ENCODE measurements at regions not wholly inside any gene's neighbourhood (a gene's known extent, or its start where the extent isn't known, plus 50 kb on each side); places are given as distances from the start of the nearest gene placed in this dataset.
A peak's percentile ranks its signal among the peaks of the same experiment; 100 is the strongest.

DNA sequence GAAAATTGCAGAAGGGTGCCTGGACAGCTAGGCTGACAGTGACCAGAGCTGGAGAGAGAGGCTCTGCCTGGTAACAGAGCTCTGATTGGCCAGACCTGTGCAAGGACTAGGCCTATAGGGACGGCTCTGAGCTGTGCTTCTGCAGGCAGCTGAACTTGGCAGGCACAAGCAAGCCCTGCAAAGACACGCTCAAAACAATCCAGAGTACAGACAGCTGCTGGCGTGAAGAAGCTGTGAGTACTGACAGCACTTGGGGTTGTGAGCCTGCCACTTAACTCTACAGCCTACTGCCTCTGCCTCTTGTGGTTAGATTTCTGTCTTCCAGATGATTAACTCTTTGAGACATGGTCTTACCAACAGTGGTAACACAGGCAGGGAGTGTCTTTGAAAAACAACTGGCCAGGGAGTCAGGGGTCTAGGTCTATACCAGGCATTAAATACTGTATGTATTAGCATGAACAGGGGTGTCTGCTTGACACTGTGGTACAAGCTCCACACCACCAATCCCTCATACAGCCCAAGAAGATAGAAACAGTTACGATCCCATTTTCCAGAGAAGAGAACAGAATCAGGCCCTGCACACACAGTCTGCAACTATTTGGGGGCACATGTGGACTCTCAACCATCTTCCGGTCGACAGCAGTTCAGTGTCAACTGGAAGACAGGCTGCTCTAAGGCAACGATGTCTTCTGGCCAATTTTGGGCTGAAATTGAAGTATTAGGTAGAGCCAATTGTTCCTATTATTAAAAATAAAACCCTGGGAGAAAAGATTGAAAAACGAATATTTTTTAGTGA lies 568.4 kb downstream of the TNS1 start:
- DNase-seq, result peak; percentile 47 to 66

- no peak for DNase-seq
These were observed 569.3 kb downstream of the TNS1 start for GRCh38 chr2:217433522-217433921.

DNA sequence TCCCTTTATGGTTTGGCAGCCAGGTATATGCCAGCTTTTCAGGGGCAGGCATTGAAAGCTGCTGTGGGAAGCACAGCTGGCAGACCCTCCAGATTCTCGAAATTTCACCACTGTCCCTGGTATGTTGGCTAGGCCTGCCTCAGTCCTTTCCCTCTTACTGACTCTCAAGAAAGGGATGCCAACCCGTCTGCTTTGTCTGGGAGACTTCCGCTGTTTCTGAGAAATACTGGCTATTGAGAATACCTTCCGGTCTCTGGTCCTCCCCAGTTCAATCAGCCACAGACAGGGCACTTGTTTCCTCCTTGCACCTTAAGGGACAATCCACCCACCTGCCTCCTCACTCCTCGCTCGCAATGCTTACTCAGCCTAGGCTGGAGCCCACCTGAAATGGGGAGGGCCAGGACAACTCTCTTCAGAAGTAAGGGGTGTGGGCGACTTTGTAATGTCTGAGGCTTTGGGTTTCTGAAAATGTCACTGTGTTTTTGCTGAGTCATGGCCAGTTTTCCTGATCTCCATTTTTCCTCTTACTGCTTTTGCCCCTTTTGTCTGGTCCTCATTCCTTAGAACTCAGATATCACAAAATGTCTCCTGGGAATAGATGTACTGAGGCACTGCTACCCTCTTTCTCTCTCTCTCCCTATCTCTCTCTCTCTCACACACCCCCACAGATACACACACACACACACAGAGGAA lies 571.1 kb downstream of the TNS1 start:
- no peak for DNase-seq

- DNase-seq, result no peak
These were observed 571.2 kb upstream of the TNP1 start for GRCh38 chr2:217430916-217431576.

GRCh38 chr2:217429981-217430500 lies 570.2 kb upstream of the TNP1 start:
- DNase-seq, result no peak

- no peak for DNase-seq
These were observed 562.0 kb upstream of the TNP1 start for GRCh38 chr2:217421834-217422233.

DNA sequence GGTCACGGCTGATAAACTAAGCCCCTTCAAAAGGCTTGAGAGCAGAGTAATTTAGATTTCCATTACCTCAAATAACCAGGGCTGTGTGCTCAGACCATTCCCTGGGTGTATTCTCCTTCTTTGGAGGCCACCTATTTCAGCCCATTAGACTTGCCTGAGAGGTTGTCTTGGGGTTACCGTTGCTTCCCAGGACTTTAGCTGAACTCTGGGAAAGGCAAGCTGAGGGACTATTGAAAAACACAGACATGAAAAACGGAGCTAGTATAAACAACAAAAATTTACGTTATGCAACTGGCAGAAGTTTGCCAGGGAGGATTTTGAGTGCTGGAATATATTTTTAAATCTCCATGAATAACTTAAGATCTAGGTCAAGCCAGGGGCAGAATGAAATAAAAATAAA lies 561.0 kb upstream of the TNP1 start:
- DNase-seq, result no peak

DNA sequence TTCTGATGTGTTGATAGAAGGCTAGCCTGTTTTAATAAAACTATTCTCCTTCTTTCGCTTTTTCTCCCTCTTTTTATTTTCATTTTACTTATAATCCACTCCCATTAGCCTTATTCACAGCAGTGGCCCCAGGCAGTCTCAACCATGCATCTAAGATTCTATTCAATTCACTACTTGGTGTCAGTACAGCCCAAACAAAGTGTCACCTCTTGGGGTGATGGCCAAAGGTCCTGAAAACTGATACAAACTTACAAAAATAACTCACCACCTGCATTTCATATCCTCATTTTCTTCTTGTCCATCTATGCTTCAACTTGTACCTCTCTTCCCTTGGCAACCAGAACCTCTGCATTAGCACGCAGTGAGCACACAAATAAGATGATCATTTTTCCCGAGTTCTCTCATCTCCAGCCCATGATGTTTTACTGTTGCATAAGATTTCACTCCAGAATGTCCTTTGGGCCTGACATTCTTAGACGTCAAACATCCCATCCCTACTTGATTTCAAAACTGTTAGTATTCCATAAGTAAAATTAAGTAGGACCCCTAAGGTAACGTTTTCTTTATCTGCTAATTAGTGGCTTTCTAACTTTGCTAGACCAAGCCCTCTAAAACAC lies 559.3 kb upstream of the TNP1 start:
- DNase-seq, result no peak

DNA sequence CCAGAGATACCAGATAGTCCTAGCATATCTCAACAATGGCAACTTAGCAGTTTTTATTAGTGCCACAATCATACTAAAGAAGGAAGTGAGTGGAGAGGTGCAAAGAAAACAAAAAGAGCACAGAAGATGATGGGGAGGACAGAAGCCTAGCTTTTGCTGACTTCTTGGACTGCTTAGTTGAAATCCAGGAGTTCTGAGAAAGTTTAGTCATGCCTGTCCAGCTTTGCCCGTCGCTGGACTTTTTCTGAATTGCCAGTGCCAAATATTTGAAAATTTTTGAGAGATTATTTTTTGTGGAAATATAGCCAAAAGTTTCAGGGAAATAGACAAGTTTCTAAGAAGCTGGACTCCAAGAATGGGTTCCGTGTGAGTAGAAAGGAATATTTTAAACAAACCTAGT lies 558.7 kb upstream of the TNP1 start:
- DNase-seq, result no peak

- no peak for DNase-seq
These were observed 558.2 kb upstream of the TNP1 start for GRCh38 chr2:217418090-217418489.

DNA sequence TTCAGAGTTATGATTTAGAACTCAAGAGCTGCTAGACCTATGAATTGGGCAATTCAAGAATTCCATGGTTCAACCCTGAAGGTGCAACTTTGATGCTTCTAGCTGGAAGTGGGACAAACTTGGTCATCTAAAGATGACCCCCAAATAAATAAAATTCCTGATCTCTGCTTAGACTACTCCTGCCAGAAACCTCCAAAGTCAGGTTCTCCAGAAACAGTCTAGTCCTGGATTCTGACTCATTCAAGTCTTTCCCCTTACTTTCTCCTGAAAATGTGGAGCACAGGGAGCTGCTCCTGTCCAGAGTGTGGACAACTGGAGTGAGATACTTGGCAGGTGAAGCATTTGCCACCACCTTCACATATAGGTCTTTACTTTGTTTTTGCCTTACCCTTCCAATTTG lies 557.7 kb upstream of the TNP1 start:
- DNase-seq, result no peak

GRCh38 chr2:217415316-217415715 lies 555.5 kb upstream of the TNP1 start:
- DNase-seq, result no peak

- no peak for DNase-seq
These were observed 554.6 kb upstream of the TNP1 start for GRCh38 chr2:217414429-217414828.

GRCh38 chr2:217413193-217413592 lies 553.3 kb upstream of the TNP1 start:
- no peak for DNase-seq

GRCh38 chr2:217412721-217413120 lies 552.9 kb upstream of the TNP1 start:
- DNase-seq, result no peak

GRCh38 chr2:217412277-217412676 lies 552.4 kb upstream of the TNP1 start:
- DNase-seq, result no peak

- DNase-seq, result no peak
These were observed 550.8 kb upstream of the TNP1 start for GRCh38 chr2:217410681-217410960.

DNA sequence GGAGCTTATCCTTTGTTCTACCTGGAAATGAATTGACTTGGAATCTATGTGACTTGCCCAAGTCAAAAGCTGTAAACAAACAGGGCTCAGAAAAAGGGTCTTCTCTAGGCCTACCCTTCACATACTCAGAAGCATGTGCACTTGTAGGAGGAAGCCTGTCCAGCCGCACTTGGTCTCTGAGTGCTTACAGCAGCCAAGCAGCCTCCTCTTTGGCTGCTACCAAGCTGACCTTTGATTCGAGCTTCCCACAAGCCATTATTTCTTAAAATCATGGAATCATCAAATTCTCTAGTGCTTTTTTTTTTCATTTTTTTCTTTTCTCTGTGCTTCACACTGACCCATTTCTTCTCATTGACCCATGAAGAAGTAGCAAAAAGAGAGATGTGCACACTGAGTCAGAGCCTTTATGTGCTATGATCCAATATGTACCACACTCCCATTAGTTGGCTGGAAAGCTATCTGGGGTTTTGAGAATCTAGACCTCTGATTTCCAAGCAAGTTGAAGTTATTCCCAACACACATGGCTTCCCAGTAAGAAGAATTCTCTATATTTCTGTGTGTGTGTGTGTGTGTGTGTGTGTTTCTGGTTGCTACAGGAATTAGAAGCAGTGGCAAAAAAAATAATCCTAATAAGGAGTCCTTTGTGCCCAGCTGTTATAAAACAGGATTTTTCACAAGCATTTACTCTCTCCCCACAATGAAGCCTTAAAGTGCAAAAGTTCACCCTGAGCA lies 550.3 kb upstream of the TNP1 start:
- DNase-seq, result no peak

DNA sequence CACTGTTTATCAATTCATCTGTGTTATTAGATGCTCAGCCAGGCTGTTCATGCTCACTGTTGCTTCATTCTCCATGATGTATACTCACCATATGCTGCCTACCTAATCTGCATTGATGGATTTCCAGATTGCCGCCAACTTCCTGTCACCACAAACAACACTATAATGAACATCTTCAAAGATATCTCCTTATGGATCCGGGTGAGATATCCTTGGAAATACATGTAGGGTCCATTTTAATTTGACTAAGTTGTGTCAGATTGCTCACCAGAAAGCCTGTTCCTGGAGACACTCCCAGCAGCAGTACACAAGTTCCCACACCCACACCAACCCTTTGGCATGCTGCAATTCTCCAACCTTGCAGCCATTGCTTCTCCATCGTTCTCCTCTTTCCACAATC lies 547.5 kb upstream of the TNP1 start:
- DNase-seq, result no peak

- no peak for DNase-seq
These were observed 544.4 kb upstream of the TNP1 start for GRCh38 chr2:217404236-217404760.

DNA sequence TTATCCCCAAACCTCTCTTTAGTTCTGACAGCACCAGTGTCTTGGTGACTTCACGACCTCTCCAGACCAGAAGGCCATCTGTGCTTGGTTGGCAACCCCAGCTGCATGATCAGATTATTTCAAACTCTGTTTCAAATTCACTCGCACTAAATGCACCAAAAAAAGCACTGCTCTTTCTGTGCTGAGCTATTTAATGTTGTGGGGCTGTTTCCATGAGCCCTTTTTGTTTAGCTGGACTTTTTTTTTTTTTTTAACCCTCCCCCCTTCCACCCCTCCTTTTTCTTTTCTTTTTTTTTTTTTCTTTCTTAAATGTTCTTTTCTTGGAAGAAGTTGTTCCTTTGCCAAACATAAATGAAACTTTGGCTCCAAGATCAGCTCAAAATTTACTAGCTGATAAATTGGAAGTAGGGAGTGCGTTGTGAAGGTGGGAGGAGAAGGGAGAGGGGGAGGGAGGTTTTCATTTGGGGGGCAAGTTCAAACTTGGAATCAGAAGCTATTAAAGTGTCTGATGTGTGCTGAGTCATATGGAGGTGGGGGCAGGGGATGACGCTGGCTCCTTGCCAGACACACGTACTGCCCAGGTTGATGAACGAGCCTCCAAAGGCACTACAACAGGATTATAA lies 543.0 kb upstream of the TNP1 start:
- DNase-seq, result no peak

DNA sequence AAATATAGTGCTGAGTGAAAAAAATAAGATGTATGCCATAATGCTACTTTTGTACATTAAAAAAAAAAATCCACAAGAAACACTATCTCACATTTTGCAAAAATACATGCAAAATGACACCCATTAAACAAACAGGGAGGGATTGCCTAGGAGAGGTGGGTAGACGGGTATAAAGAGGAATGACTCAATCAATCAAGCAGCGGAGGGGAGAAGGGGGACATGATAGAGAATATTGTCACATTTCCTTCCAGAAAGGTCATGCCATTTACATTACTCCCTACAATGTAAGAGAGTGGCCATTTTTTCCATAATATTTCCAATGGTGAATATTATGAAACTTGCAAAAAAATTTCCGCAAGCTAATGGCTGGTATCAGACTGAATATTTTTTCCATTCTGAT lies 542.3 kb upstream of the TNP1 start:
- DNase-seq, result no peak
